Panc1 (cell line): ENCODE measurements at regions not wholly inside any gene's neighbourhood (a gene's known extent, or its start where the extent isn't known, plus 50 kb on each side); places are given as distances from the start of the nearest gene placed in this dataset.

Experiments used
- ATAC-seq: fragments of 200-7000 bp; cut with Tn5 transposase; 2 replicates; pipeline ENCODE4 v1.9.1; 2020; ENCODE audit warnings: mild to moderate bottlenecking, moderate library complexity
- BruUV-seq: library from RNA; stranded (reverse); fragments of 400-500 nt; replicated peaks from 2 replicates; lab custom pipeline; 2021; lab: Mats Ljungman, UMichigan
- CTCF ChIA-PET: fragments of 300-600 bp; sonication (Branson Sonifier 250); formaldehyde crosslinking; loops from one replicate; lab custom pipeline; 2022; ENCODE audit warnings: antibody characterized with exemption; lab: Charles Lee
- POLR2A ChIA-PET: fragments of 300-600 bp; sonication (Branson Sonifier 250); formaldehyde crosslinking; loops from one replicate; lab custom pipeline; 2022; ENCODE audit warnings: antibody characterized with exemption; lab: Charles Lee
- DNase-seq: peaks from one replicate; pipeline ENCODE4 v3.0.0-alpha.2; 2010; ENCODE audit warnings: low read depth, low spot score
- H3K27ac ChIP-seq: 2 replicates; pipeline ENCODE4 v1.5.1; 2011; ENCODE audit warnings: mild to moderate bottlenecking, low read length, inconsistent platforms
- H3K27me3 ChIP-seq: fragments of 200-500 bp; sonication (Bioruptor generic); 2 replicates; pipeline ENCODE4 v1.6.0; 2014; ENCODE audit warnings: low read length, inconsistent platforms; ENCODE audit not compliant: control insufficient read depth, insufficient read depth
- H3K36me3 ChIP-seq: fragments of 200-500 bp; sonication (Bioruptor generic); 2 replicates; pipeline ENCODE4 v1.5.1; 2014; ENCODE audit warnings: inconsistent platforms, mild to moderate bottlenecking, low read length, moderate library complexity; ENCODE audit not compliant: control insufficient read depth, insufficient read depth
- H3K4me1 ChIP-seq: 2 replicates; pipeline ENCODE4 v1.5.1; 2011; ENCODE audit warnings: inconsistent platforms, mild to moderate bottlenecking, low read length, moderate library complexity; ENCODE audit not compliant: control insufficient read depth, insufficient read depth
- H3K4me3 ChIP-seq, 2 experiments: 2 replicates each; pipeline ENCODE4 v1.5.1; 2011 to 2012; ENCODE audit warnings: low read depth in 2 of 2, low read length in 2 of 2, mild to moderate bottlenecking in 2 of 2, inconsistent platforms in 1 of 2, moderate library complexity in 1 of 2
- H3K9me3 ChIP-seq: fragments of 200-500 bp; sonication (Bioruptor generic); 2 replicates; pipeline ENCODE4 v1.5.1; 2014; ENCODE audit warnings: low read depth, mild to moderate bottlenecking, inconsistent platforms, low read length, moderate library complexity; ENCODE audit not compliant: control insufficient read depth, insufficient read depth
- POLR2AphosphoS5 ChIP-seq: IDR thresholded peaks from 2 replicates; pipeline ENCODE4 v1.6.1; 2012; ENCODE audit warnings: mild to moderate bottlenecking, low read depth, low read length, moderate library complexity
- SIN3A ChIP-seq: IDR thresholded peaks from 2 replicates; pipeline ENCODE4 v1.6.1; 2012; ENCODE audit warnings: low read depth, mild to moderate bottlenecking, low read length, moderate library complexity, borderline replicate concordance; ENCODE audit not compliant: insufficient read depth
- TCF7L2 ChIP-seq: IDR thresholded peaks from 2 replicates; pipeline ENCODE4 v1.6.1; 2011; ENCODE audit warnings: mild to moderate bottlenecking, low read depth, low read length, inconsistent platforms
- in situ Hi-C: cut with HindIII; loops from 2 replicates; pipeline ENCODE4 v1.10.0; 2016; ENCODE audit warnings: low sequenced_read_pairs, low pct_unique_long_range_greater_than_20kb
- intact Hi-C: fragments of 100-400 bp; cut with micrococcal nuclease; formaldehyde crosslinking; loops from one replicate; pipeline ENCODE4 v1.10.0; 2022; ENCODE audit not compliant: unreplicated experiment
- TF ChIP-seq, protein P1 (sequence below): fragments of 450-650 bp; IDR thresholded peaks from 2 replicates; pipeline ENCODE4 v1.5.1; 2017; ENCODE audit warnings: mild to moderate bottlenecking
- TF ChIP-seq, protein P2 (sequence below), 2 experiments: IDR thresholded peaks; 2 replicates each; pipeline ENCODE4 v1.6.1; 2011 to 2012; ENCODE audit warnings: low read depth in 2 of 2, control low read depth in 1 of 2, low read length in 1 of 2, mild to moderate bottlenecking in 1 of 2, moderate library complexity in 1 of 2; ENCODE audit not compliant: insufficient read depth in 1 of 2

DNA sequence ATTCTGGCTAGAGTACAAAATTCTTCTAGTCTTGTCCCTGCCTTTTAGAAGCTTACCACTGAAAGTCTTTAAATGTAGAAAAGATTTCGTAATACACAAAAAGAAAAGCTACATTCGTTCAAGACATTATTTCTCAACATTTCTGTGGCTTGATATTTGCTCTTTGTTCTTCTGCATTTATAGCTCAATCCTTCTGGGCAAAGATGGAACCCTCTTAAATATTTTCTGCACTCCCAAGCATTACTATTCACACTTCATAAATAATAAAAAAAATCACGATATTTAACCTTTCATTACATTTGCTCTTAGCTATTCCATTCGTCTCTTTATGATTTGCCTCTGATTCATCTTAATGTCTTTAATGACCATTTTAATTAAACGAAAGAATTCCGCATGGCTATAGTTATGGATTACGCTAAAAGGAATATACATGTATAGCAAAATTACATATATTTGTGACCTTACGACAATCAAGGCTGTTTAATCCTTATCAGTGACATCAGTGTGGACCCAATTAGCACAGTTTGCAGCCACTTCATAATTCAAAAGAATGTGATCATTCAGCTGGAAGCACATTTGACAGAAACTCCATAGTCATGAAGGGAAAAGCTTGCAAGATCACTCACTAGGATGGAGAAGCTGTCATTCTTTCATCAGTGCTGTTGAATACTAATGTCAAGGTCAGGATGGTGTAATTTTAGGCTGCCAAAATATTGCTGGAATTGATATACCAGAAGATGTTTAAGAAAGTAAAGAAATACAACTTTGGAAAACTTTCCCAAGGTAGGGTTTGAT lies 1075.0 kb upstream of the TENM3 start:
- intact Hi-C loops (no loop called here), in situ Hi-C loops (no loop called here)
- CTCF ChIA-PET, result interaction anchor here (0.6 kb wide), 1 partner anchor 503 kb away, joined by 3 read pairs; no protein-coding TSS in a partner anchor
- H3K9me3 ChIP-seq, result no peaks in the 10 kb centered on the region
- H3K4me1 ChIP-seq, result no peaks in the 10 kb centered on the region
- BruUV-seq, result no TSS peak
- no peaks in the 10 kb centered on the region for H3K27me3 ChIP-seq
- POLR2A ChIA-PET, result no interaction called here
- H3K36me3 ChIP-seq, result no peaks in the 10 kb centered on the region
- DNase-seq, result no peak
- no peak overlapping the region for H3K4me3 ChIP-seq
- no peak overlapping the region for H3K27ac ChIP-seq
- TF ChIP-seq, protein P1, sequence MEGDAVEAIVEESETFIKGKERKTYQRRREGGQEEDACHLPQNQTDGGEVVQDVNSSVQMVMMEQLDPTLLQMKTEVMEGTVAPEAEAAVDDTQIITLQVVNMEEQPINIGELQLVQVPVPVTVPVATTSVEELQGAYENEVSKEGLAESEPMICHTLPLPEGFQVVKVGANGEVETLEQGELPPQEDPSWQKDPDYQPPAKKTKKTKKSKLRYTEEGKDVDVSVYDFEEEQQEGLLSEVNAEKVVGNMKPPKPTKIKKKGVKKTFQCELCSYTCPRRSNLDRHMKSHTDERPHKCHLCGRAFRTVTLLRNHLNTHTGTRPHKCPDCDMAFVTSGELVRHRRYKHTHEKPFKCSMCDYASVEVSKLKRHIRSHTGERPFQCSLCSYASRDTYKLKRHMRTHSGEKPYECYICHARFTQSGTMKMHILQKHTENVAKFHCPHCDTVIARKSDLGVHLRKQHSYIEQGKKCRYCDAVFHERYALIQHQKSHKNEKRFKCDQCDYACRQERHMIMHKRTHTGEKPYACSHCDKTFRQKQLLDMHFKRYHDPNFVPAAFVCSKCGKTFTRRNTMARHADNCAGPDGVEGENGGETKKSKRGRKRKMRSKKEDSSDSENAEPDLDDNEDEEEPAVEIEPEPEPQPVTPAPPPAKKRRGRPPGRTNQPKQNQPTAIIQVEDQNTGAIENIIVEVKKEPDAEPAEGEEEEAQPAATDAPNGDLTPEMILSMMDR, result no peak
- TF ChIP-seq POLR2AphosphoS5 (no peak), TCF7L2 (no peak), SIN3A (no peak)
- TF ChIP-seq, protein P2, sequence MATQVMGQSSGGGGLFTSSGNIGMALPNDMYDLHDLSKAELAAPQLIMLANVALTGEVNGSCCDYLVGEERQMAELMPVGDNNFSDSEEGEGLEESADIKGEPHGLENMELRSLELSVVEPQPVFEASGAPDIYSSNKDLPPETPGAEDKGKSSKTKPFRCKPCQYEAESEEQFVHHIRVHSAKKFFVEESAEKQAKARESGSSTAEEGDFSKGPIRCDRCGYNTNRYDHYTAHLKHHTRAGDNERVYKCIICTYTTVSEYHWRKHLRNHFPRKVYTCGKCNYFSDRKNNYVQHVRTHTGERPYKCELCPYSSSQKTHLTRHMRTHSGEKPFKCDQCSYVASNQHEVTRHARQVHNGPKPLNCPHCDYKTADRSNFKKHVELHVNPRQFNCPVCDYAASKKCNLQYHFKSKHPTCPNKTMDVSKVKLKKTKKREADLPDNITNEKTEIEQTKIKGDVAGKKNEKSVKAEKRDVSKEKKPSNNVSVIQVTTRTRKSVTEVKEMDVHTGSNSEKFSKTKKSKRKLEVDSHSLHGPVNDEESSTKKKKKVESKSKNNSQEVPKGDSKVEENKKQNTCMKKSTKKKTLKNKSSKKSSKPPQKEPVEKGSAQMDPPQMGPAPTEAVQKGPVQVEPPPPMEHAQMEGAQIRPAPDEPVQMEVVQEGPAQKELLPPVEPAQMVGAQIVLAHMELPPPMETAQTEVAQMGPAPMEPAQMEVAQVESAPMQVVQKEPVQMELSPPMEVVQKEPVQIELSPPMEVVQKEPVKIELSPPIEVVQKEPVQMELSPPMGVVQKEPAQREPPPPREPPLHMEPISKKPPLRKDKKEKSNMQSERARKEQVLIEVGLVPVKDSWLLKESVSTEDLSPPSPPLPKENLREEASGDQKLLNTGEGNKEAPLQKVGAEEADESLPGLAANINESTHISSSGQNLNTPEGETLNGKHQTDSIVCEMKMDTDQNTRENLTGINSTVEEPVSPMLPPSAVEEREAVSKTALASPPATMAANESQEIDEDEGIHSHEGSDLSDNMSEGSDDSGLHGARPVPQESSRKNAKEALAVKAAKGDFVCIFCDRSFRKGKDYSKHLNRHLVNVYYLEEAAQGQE (IDR thresholded peaks at IDR 0.05; ENCODE audit: insufficient read depth in 1 of 2, low read depth in 2 of 2, low read length in 1 of 2), result no peak
- ATAC-seq, result no peak

DNA sequence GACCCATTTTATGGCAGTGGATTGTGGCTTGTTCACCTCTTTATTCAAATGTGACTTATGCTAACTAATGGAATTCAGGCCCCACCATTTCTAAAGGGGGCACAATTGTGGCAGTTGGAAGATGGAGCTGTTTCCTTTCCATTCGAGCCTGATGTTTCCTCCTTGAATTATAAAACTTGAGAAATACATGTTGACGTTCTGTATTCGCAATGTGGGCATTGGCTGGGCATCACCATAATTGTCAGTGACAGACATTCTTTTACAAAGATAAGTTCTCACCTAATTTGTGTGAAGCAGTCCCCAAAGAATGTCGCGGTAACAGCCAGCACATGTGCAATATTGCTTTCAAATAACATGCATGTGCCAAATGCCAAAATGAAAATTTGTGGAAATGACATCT lies 1070.2 kb upstream of the TENM3 start:
- no peak for ATAC-seq
- intact Hi-C loops (no loop called here), in situ Hi-C loops (no loop called here)
- H3K9me3 ChIP-seq, result no peaks in the 10 kb centered on the region
- H3K27ac ChIP-seq, result no peak overlapping the region
- no TSS peak for BruUV-seq
- H3K27me3 ChIP-seq, result no peaks in the 10 kb centered on the region
- H3K36me3 ChIP-seq, result no peaks in the 10 kb centered on the region
- POLR2A ChIA-PET, result no interaction called here
- no peak for DNase-seq
- no peak overlapping the region for H3K4me3 ChIP-seq
- H3K4me1 ChIP-seq, result no peaks in the 10 kb centered on the region
- TF ChIP-seq POLR2AphosphoS5, result no peak
- TF ChIP-seq, protein P1, result no peak
- TF ChIP-seq, protein P2 (IDR thresholded peaks at IDR 0.05; ENCODE audit: insufficient read depth in 1 of 2, low read depth in 2 of 2, low read length in 1 of 2), result no peak
- TF ChIP-seq TCF7L2, result no peak
- no peak for TF ChIP-seq SIN3A
- CTCF ChIA-PET, result no interaction called here
